ENCODE measurements at regions not wholly inside any gene's neighbourhood (a gene's known extent, or its start where the extent isn't known, plus 50 kb on each side); places are given as distances from the start of the nearest gene placed in this dataset.

GRCh38 chr15:96700555-96700954, 370.1 kb downstream of the NR2F2 start:
- Histone ChIP-seq H3K9me3 (replicated peaks) (no peaks in the 10 kb centered on the region), H3K4me1 (no peaks in the 10 kb centered on the region), H3K36me3 (no peaks in the 10 kb centered on the region), H3K27me3 (ENCODE audit: low read depth) (peaks cover 60% of the 10 kb centered on the region), H3K4me3 (no peak overlapping the region), H3K27ac (replicated peaks) (no peak overlapping the region)
- intact Hi-C loops (cut with micrococcal nuclease), result no loop called here
- no peak for TF ChIP-seq CTCF (IDR thresholded peaks at IDR 0.05; ENCODE audit: borderline replicate concordance)
- no peak for DNase-seq

GRCh38 chr15:96701443-96701842, 370.9 kb downstream of the NR2F2 start:
- H3K9me3 ChIP-seq (replicated peaks), result no peaks in the 10 kb centered on the region
- peaks cover 68% of the 10 kb centered on the region for H3K27me3 ChIP-seq (ENCODE audit: low read depth)
- TF ChIP-seq CTCF (IDR thresholded peaks at IDR 0.05; ENCODE audit: borderline replicate concordance), result peak; percentile 13
- H3K4me3 ChIP-seq, result no peak overlapping the region
- H3K4me1 ChIP-seq, result no peaks in the 10 kb centered on the region
- H3K27ac ChIP-seq (replicated peaks), result no peak overlapping the region
- no peaks in the 10 kb centered on the region for H3K36me3 ChIP-seq
- intact Hi-C loops (cut with micrococcal nuclease), result no loop called here
- no peak for DNase-seq

GRCh38 chr15:96701877-96702276, 371.4 kb downstream of the NR2F2 start:
- Histone ChIP-seq H3K4me1 (no peaks in the 10 kb centered on the region), H3K9me3 (replicated peaks) (no peaks in the 10 kb centered on the region), H3K4me3 (no peak overlapping the region), H3K36me3 (no peaks in the 10 kb centered on the region), H3K27me3 (ENCODE audit: low read depth) (peaks cover 71% of the 10 kb centered on the region), H3K27ac (replicated peaks) (no peak overlapping the region)
- no peak for DNase-seq
- TF ChIP-seq CTCF (IDR thresholded peaks at IDR 0.05; ENCODE audit: borderline replicate concordance), result no peak
- intact Hi-C loops (cut with micrococcal nuclease), result no loop called here

- intact Hi-C loops (cut with micrococcal nuclease), result no loop called here
- no peak for DNase-seq
Measured at GRCh38 chr15:96702589-96702988, 372.1 kb downstream of the NR2F2 start.

GRCh38 chr15:96703091-96703490, 372.6 kb downstream of the NR2F2 start:
- DNase-seq, result no peak
- TF ChIP-seq CTCF (IDR thresholded peaks at IDR 0.05; ENCODE audit: borderline replicate concordance), result no peak
- intact Hi-C loops (cut with micrococcal nuclease), result no loop called here
- no peaks in the 10 kb centered on the region for H3K36me3 ChIP-seq
- no peak overlapping the region for H3K4me3 ChIP-seq
- H3K9me3 ChIP-seq (replicated peaks), result no peaks in the 10 kb centered on the region
- H3K4me1 ChIP-seq, result no peaks in the 10 kb centered on the region
- H3K27ac ChIP-seq (replicated peaks), result no peak overlapping the region
- H3K27me3 ChIP-seq (ENCODE audit: low read depth), result peaks cover 75% of the 10 kb centered on the region

More at GRCh38 chr15:96702589-96702988, 372.1 kb downstream of the NR2F2 start:
- Histone ChIP-seq H3K4me1 (no peaks in the 10 kb centered on the region), H3K4me3 (no peak overlapping the region), H3K9me3 (replicated peaks) (no peaks in the 10 kb centered on the region), H3K27ac (replicated peaks) (no peak overlapping the region), H3K27me3 (ENCODE audit: low read depth) (peaks cover 75% of the 10 kb centered on the region), H3K36me3 (no peaks in the 10 kb centered on the region)
- no peak for TF ChIP-seq CTCF (IDR thresholded peaks at IDR 0.05; ENCODE audit: borderline replicate concordance)
